ENCODE measurements at regions not wholly inside any gene's neighbourhood (a gene's known extent, or its start where the extent isn't known, plus 50 kb on each side); places are given as distances from the start of the nearest gene placed in this dataset.
"Not testable (repeated sequence)": the region's sequence is repeated elsewhere in the genome, so short reads cannot be mapped to it uniquely, and the experiment has no call there.

GRCh38 chr4:53907772-53908171 lies 156.6 kb downstream of the CHIC2 start:
- Mint-ChIP-seq H3K9me3 (no peaks in the 10 kb centered on the region), H3K4me1 (peaks cover 5% of the 10 kb centered on the region), H3K27me3 (peaks cover 51% of the 10 kb centered on the region), H3K27ac (no peak overlapping the region), H3K4me3 (no peak overlapping the region), H3K36me3 (no peaks in the 10 kb centered on the region)
- no peak for ATAC-seq

GRCh38 chr4:53906606-53907190 lies 157.7 kb downstream of the CHIC2 start:
- H3K27me3 Mint-ChIP-seq, result peaks cover 54% of the 10 kb centered on the region

GRCh38 chr4:53905941-53906377 lies 158.4 kb downstream of the CHIC2 start:
- Mint-ChIP-seq H3K9me3 (no peaks in the 10 kb centered on the region), H3K4me3 (no peak overlapping the region), H3K27me3 (peaks cover 61% of the 10 kb centered on the region), H3K36me3 (no peaks in the 10 kb centered on the region), H3K27ac (no peak overlapping the region), H3K4me1 (peaks cover 5% of the 10 kb centered on the region)
- no peak for ATAC-seq

More at GRCh38 chr4:53906606-53907190, 157.7 kb downstream of the CHIC2 start:
- Mint-ChIP-seq H3K36me3 (no peaks in the 10 kb centered on the region), H3K27ac (no peak overlapping the region), H3K4me1 (peaks cover 5% of the 10 kb centered on the region), H3K4me3 (no peak overlapping the region), H3K9me3 (no peaks in the 10 kb centered on the region)
- ATAC-seq, result no peak

GRCh38 chr4:53905276-53905940 lies 159.0 kb downstream of the CHIC2 start:
- H3K4me1 Mint-ChIP-seq, result peaks cover 5% of the 10 kb centered on the region
- no peaks in the 10 kb centered on the region for H3K9me3 Mint-ChIP-seq
- no peak for ATAC-seq
- no peak overlapping the region for H3K27ac Mint-ChIP-seq
- H3K36me3 Mint-ChIP-seq, result no peaks in the 10 kb centered on the region
- peaks cover 64% of the 10 kb centered on the region for H3K27me3 Mint-ChIP-seq
- no peak overlapping the region for H3K4me3 Mint-ChIP-seq

GRCh38 chr4:53902786-53903185 lies 161.6 kb downstream of the CHIC2 start:
- Mint-ChIP-seq H3K4me3 (no peak overlapping the region), H3K27ac (no peak overlapping the region), H3K9me3 (no peaks in the 10 kb centered on the region), H3K36me3 (no peaks in the 10 kb centered on the region), H3K27me3 (peaks cover 54% of the 10 kb centered on the region), H3K4me1 (no peaks in the 10 kb centered on the region)
- no peak for ATAC-seq

- H3K27ac Mint-ChIP-seq, result no peak overlapping the region
- no peak for ATAC-seq
- H3K27me3 Mint-ChIP-seq, result peaks cover 44% of the 10 kb centered on the region
- H3K9me3 Mint-ChIP-seq, result no peaks in the 10 kb centered on the region
- H3K4me1 Mint-ChIP-seq, result no peaks in the 10 kb centered on the region
- H3K36me3 Mint-ChIP-seq, result no peaks in the 10 kb centered on the region
- H3K4me3 Mint-ChIP-seq, result no peak overlapping the region
These were observed 164.1 kb downstream of the CHIC2 start for GRCh38 chr4:53900271-53900649.

- H3K9me3 Mint-ChIP-seq, result no peaks in the 10 kb centered on the region
- H3K36me3 Mint-ChIP-seq, result no peaks in the 10 kb centered on the region
- ATAC-seq, result no peak
- no peak overlapping the region for H3K4me3 Mint-ChIP-seq
- no peak overlapping the region for H3K27ac Mint-ChIP-seq
- H3K27me3 Mint-ChIP-seq, result peaks cover 44% of the 10 kb centered on the region
- no peaks in the 10 kb centered on the region for H3K4me1 Mint-ChIP-seq
These were observed 164.7 kb downstream of the CHIC2 start for GRCh38 chr4:53899586-53900270.

- Mint-ChIP-seq H3K27me3 (peaks cover 15% of the 10 kb centered on the region), H3K9me3 (no peaks in the 10 kb centered on the region), H3K36me3 (no peaks in the 10 kb centered on the region), H3K4me1 (no peaks in the 10 kb centered on the region), H3K4me3 (no peak overlapping the region), H3K27ac (no peak overlapping the region)
- ATAC-seq, result no peak
These were observed 169.3 kb downstream of the CHIC2 start for GRCh38 chr4:53895137-53895536.

- ATAC-seq, result no peak
- Mint-ChIP-seq H3K27ac (no peak overlapping the region), H3K4me3 (no peak overlapping the region), H3K4me1 (no peaks in the 10 kb centered on the region), H3K36me3 (no peaks in the 10 kb centered on the region), H3K27me3 (no peaks in the 10 kb centered on the region), H3K9me3 (no peaks in the 10 kb centered on the region)
These were observed 173.9 kb downstream of the CHIC2 start for GRCh38 chr4:53890461-53890860.

GRCh38 chr4:53889326-53890055 lies 174.9 kb downstream of the CHIC2 start:
- H3K27ac Mint-ChIP-seq, result no peak overlapping the region
- no peaks in the 10 kb centered on the region for H3K27me3 Mint-ChIP-seq
- no peaks in the 10 kb centered on the region for H3K36me3 Mint-ChIP-seq
- H3K4me1 Mint-ChIP-seq, result no peaks in the 10 kb centered on the region
- no peak for ATAC-seq
- H3K9me3 Mint-ChIP-seq, result no peaks in the 10 kb centered on the region
- H3K4me3 Mint-ChIP-seq, result no peak overlapping the region

- Mint-ChIP-seq H3K27ac (no peak overlapping the region), H3K27me3 (peaks cover 9% of the 10 kb centered on the region)
These were observed 178.3 kb downstream of the CHIC2 start for GRCh38 chr4:53886090-53886489.

GRCh38 chr4:53885668-53886067 lies 178.7 kb downstream of the CHIC2 start:
- Mint-ChIP-seq H3K9me3 (peaks cover 8% of the 10 kb centered on the region), H3K27me3 (peaks cover 9% of the 10 kb centered on the region), H3K4me1 (no peaks in the 10 kb centered on the region), H3K27ac (no peak overlapping the region), H3K4me3 (no peak overlapping the region), H3K36me3 (no peaks in the 10 kb centered on the region)
- peak; percentile 43 for ATAC-seq

More at GRCh38 chr4:53886090-53886489, 178.3 kb downstream of the CHIC2 start:
- H3K9me3 Mint-ChIP-seq, result peaks cover 8% of the 10 kb centered on the region
- ATAC-seq, result no peak
- H3K36me3 Mint-ChIP-seq, result no peaks in the 10 kb centered on the region
- H3K4me1 Mint-ChIP-seq, result no peaks in the 10 kb centered on the region
- H3K4me3 Mint-ChIP-seq, result no peak overlapping the region

GRCh38 chr4:53877096-53877495 lies 187.3 kb downstream of the CHIC2 start:
- ATAC-seq, H3K27ac Mint-ChIP-seq, H3K9me3 Mint-ChIP-seq, H3K36me3 Mint-ChIP-seq, H3K4me1 Mint-ChIP-seq, H3K4me3 Mint-ChIP-seq: not testable (repeated sequence)
- peaks cover 18% of the 10 kb centered on the region for H3K27me3 Mint-ChIP-seq

GRCh38 chr4:53866055-53866454 lies 198.3 kb downstream of the CHIC2 start:
- Mint-ChIP-seq H3K27me3 (no peaks in the 10 kb centered on the region), H3K36me3 (no peaks in the 10 kb centered on the region), H3K27ac (no peak overlapping the region), H3K4me1 (no peaks in the 10 kb centered on the region), H3K9me3 (no peaks in the 10 kb centered on the region), H3K4me3 (no peak overlapping the region)
- ATAC-seq, result no peak

GRCh38 chr4:53865054-53865453 lies 199.4 kb downstream of the CHIC2 start:
- no peaks in the 10 kb centered on the region for H3K36me3 Mint-ChIP-seq

More at GRCh38 chr4:53865054-53865453, 199.4 kb downstream of the CHIC2 start:
- no peak for ATAC-seq
- H3K4me1 Mint-ChIP-seq, result no peaks in the 10 kb centered on the region
- H3K27ac Mint-ChIP-seq, result no peak overlapping the region
- no peaks in the 10 kb centered on the region for H3K9me3 Mint-ChIP-seq
- H3K4me3 Mint-ChIP-seq, result no peak overlapping the region
- no peaks in the 10 kb centered on the region for H3K27me3 Mint-ChIP-seq
